HG03469 (cell line): ENCODE measurements at regions not wholly inside any gene's neighbourhood (a gene's known extent, or its start where the extent isn't known, plus 50 kb on each side); places are given as distances from the start of the nearest gene placed in this dataset.

Experiments used
- ATAC-seq: cut with Tn5 transposase; IDR thresholded peaks from one replicate; pipeline ENCODE4 v1.9.1; 2021; ENCODE audit warnings: mild to moderate bottlenecking, moderate library complexity, moderate number of reproducible peaks; ENCODE audit not compliant: unreplicated experiment

DNA sequence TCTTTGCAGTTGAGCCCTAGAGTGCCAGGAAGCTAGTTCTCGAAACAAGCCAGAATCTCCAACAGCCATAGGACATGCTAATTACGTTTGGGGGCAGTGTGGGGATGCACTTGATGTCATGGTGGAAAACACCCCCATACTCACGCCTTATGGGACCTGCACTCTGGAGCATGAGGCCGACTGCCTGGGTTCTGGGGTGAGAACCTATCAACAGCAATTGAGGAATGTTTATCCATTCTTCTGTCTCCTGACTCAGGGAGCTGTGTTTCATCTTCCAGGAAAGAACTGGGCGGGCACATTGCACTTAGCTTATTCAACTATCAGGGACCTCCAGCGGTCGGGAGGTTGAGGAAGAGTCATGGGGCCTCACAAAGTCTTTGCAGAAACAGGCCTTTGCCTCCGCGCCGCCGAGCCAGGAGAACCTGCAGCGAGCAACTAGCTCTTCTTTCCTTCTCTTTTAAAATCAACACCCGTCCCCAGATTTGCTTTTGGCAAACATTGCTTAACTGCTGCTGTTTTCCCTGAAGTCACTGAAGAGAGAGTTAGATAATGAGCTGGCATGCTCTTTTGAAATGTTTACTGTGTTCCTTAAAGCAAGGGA, 226.1 kb upstream of the DIO3 start:
- no peak for ATAC-seq

DNA sequence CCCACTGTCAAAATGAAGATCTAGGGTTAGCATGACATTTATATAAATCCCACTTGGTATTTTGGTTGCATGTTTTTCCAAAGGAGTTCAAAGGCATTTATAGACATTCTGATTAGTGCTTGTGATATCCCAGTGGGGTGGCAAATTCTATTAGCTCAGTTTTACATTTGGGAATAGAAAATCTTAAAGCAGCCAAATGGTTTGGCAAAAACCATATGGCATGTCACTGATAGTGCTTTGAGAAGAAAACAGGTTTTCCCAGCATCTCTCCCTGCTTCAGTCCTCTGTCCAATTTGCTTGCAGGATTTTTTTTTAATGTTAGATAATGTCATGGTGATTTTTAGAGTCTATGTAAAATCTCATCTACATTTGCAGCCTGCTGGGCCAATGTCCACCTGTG, 225.1 kb upstream of the DIO3 start:
- ATAC-seq, result no peak

DNA sequence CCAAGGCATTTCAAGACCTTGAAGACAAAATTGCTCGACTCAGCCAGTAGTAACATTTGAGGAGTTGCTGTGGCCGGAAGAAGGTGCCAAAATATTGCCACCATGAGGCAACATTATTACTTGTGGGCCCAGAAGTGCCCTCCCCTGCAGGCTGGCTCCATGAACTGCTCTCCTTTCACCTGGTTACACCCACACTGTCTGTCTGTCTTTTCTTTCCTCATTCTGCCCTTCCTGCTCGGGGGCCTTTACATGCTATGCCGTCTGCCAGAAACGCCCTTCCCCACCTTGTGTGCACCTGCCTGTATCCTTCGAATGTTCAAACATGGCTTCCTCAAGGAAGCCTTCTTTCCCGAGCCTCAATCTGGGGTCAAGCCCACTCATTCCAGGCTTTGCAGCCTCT, 224.2 kb upstream of the DIO3 start:
- ATAC-seq, result no peak

DNA sequence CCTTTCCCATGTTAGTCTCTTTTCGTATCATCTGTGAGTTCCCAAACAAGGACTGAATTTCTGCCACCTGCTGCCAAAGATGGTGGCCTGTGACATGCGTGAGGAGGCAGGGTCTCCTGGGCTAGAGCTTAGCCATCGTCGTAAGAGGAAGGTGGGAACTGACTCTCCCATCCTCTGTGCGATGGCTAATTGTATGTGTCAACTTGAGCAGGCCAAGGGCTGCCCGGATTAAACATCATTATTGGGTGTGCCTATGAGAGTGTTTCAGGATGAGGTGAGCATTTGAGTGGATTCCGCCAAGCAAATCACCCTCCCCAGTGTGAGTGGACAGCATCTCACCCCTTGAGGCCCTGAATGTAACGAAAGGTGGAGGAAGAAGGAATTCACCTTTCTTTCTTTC, 220.7 kb upstream of the DIO3 start:
- ATAC-seq, result no peak

DNA sequence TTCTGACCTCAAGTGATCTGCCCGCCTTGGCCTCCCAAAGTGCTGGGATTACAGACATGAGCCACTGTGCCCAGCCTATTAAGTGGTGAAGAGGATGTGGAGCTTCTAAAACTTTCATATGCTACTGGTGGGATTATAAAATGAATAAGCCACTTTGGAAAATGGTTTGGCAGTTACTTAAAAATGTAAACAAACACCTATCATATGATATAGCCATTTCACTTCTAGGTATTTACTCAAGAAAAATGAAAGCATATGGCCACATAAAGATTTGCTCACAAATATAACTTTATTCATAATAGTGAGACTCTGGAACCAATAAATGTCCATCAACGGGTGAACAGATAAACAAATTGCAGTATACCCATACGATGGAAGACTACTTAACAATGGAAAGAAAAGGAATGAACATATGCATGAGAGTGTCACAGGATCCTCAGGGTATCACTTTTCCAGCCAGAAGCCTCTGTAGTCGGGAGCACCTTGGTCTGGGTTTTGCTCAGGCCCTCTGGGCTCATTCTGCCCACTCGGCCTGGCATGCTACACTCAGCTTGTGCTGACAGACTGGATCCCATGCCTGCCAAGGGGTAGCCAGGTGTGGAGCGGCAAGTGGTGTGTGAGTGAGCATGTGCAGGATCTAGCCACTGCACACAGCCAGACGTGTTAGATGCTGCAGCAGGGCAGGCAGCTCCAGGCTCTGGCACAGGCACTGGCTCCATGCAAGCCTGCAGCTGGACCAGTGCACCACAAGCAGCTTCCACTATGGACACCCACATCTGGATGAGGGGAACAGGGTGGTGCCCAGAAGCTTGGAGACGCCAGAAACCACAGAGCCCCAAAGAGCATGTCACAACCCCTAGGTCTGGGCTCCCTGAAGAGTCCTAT, 213.2 kb upstream of the DIO3 start:
- ATAC-seq, result no peak

DNA sequence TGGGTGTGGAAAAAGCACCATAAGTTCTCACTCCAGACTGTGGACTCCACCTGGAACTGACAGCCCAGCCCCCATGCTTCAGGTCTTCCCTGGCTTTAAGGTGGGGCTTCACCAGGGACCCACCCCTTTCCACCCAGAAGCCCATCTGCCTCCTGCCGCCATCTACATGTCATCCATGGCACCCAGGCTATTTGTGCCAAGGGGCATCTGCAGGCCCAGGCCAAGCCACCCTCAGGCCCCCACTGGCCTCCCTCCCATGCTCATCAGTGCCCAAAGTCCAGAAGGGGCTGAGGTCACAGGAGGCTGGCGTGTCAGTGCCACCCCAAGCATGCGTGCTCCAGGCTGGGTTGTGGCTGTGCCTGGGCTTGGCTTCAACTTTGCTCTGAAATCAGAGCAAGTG, 212.2 kb upstream of the DIO3 start:
- no peak for ATAC-seq

DNA sequence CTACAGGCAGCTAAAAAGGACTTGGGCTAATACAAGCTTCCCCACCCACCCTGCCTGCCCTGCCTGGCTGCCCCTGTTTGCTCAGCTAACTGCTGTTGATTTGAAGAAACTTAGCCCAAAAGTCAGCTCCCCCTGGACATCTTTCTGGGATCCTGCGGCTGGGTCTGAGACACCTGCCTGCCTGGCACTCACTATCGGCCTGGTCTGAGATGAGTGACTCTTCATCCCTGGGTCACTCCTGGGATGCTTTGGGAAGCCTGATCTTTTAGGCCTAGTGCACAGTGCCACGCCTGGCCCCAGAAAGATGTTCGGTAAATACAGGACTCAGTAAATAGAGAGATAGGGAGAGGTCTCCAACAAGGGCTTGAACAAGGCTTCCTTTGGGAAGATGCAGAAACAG, 211.3 kb upstream of the DIO3 start:
- no peak for ATAC-seq

DNA sequence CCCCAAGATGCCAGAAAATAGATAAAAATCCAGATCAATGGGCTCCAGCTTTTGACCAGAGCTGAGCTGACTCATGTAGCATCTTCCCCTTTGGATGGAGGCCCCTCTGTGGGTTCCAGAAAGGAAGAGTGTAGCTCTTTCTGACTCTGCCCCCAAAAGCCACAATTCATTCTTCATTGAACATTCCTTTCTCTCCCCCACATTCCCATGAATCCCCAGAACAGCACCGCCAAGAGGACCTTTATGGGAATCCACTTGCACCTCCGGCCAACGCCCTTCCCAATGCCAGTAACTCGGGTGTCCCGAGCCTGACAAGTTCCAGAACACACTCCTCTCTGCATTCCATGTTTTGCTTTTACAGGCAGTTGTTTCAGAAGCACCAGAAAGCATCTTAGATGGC, 210.6 kb upstream of the DIO3 start:
- no peak for ATAC-seq

DNA sequence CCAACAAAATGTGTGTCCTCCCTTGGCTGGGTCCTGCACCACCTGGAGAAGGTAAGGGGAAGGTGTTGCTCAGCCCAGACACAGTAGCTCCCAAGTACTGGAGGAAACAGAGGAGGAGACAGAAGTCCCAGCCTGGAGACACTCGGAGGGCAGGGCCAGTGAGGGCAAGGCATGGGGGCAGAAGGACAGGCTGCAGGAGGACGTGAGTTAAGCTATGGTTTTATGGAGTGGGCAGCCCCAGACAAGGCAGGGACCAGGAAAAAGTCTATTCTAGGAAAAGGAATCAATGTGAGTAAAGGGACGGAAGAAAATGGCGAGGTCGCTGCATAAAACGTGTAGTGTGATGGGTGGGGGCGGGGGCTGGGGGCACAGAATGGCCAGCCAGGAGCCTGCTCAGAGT, 210.1 kb upstream of the DIO3 start:
- ATAC-seq, result no peak

DNA sequence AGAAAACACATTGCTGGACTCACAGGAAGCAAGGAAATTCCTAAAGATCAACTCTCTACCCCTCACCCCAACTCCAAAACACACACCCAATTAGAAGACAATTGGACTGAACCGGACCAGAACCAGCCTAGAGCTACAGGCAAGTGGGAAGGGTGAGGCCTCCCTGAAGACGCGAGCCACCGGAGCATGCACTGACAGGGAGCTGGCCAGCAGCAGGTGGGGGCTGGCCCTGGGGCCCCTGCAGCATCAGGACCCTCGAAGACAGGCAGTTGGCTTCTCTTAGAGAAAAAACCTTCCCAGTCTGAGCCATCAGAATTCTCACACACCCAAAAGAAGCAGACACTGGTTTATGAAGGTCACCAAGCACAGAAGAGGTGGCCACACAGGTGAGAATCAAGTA, 209.5 kb upstream of the DIO3 start:
- ATAC-seq, result no peak

DNA sequence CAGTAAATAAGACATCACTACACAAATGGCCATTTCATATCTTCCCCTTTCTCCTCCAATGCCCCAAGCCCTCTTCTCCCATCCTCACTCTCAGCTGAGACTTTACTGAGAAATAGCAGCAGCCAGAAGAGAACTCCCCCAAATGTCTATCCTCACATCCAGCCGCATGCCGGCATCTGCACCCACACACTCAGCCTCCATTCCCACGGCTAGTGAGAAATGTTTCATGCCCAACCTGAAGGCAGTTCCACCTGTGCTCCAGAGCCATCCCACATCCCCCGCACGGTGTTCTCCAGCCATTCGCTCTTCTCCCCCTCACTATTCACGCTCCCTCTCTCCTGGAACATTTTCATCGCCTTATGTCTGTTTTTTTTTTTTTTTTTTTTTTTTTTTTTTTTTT, 208.7 kb upstream of the DIO3 start:
- ATAC-seq, result no peak

DNA sequence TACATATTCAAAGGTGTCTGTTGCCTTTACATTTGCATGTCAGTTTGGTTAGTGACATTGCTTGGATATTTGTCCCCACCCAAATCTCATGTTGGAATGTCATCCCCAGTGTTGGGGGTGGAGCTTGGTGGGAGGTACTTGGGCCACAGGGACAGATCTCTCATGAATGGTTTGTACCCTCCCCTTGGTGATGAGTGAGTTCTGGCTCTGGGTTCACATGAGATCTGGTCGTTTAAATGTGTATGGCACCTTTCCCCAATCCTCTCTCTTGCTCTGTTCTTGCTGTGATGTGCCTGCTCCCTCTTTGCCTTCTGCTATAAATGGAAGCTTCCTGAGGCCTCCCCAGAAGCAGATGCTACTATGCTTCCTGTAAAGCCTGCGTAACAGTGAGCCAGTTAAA, 207.9 kb upstream of the DIO3 start:
- no peak for ATAC-seq

DNA sequence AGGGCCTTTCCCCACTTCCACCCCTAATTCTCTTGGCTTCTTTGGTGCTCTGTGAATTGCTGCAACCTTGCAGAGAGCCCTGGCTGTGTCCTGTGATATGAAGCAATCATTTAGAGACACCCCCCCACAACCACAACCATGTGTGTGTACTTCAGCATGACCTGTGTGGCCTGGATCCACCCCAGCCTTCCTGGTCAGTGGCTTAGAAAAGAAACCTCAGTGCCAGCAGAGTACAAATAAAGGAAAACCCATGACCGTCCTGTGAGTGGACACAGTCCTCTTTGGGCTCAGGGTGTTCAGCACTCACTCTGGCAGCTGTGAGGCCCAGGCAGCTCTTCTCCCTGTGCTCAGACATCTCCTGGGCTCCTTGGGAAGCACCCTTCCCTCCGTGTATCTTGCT, 206.6 kb upstream of the DIO3 start:
- ATAC-seq, result no peak

DNA sequence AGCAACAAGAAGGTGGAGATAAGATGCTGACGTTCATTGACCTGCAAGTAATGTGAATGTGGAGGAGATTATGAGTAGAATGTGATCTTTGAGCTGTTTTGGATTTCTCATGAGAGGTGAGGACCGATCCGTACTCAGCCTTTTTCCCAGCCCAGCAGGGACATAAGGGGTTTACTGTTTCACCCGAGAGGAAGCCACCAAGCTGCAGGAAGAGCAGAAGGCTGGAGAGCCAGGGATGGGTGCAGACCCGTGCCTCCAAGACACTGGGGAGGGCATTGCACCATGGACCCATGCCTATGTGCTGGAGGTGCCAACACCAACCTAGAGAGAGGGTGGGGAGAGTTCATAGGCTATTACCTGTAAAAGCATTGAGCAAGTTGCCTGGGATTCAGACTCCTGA, 206.0 kb upstream of the DIO3 start:
- ATAC-seq, result no peak

DNA sequence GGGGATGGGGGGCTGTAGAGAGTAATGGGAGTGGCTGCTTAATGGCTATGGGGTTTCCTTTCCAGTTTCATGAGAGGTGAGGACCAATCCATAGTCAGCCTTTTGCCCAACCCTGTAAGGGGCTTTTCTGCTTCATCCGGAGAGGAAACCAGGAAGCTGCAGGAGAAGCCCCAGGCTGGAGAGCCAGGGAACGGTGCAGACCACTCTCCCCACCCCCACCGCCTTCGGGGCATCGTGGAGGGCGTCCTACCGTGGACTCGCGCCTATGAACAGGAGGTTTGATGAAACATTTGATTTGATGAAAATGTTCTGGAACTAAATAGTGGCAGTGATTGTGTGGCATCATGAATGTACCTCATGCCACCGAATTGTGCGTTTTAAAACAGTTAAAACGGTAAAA, 204.3 kb upstream of the DIO3 start:
- ATAC-seq, result no peak

DNA sequence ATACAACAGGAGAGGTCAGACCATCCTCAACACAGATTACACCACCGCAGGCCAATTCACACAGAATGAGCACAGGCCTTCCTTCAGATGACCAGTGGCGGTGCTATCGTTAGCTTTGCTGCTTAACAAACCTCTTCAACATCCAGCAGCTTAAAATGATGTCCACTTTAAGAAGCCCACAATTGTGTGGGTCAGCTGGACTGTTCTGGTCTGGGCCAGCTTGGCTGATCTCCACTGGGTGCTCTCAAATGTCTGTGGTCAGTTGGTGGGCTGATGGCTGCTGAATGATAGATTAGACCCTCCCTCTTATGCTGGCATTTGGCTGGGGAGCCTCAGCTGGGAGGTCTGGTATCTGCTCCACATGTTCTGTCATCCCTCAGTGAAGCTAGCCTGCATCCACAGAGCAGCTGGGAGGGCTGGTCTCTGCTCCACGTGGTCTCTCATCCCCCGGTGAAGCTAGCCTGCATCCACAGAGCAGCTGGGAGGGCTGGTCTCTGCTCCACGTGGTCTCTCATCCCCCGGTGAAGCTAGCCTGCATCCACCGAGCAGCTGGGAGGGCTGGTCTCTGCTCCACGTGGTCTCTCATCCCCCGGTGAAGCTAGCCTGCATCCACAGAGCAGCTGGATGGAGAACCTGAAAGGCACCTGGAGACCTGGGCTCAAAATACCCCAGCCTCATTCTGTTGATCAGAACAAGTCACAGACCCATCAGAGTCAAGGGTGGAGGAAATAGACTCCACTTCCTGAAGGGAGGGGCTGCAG, 203.6 kb upstream of the DIO3 start:
- no peak for ATAC-seq

DNA sequence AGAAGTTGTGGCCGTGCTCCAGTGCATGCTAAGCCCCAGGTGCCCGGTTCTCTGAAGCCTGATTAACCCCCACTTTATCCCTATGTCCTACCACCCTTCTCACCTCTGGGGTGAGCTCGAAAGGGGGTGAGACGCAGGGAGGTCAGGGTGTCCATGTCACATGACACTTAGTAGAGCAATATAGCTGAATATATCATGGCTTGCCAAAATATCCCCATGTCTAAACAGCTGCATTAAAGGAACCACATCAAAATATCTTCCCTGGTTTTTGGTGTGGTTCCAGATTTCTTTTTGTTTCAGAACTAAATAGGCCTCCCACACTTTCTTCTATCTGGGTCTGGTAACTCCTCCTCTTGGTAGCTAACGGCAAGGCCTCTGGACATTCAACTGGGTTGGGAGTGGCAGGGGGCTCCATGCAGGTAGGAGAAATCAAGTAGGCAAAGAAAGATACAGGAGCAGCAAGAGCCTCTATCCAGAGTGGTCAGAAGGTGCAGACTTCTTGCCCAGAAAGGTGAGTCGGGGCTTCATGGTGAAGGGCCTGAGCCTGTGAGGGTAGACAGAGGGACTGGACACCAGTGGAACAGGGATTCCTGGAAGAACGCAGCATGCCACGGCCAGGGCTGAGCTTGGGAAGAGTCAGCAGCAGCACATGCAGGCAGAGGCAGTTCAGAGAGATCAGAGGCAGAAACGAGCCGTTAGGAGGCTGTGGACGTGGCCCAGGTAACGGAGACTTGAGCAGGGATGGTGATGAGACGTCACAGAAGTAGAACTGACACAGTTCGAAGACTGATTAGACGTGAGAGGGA, 202.8 kb upstream of the DIO3 start:
- no peak for ATAC-seq

DNA sequence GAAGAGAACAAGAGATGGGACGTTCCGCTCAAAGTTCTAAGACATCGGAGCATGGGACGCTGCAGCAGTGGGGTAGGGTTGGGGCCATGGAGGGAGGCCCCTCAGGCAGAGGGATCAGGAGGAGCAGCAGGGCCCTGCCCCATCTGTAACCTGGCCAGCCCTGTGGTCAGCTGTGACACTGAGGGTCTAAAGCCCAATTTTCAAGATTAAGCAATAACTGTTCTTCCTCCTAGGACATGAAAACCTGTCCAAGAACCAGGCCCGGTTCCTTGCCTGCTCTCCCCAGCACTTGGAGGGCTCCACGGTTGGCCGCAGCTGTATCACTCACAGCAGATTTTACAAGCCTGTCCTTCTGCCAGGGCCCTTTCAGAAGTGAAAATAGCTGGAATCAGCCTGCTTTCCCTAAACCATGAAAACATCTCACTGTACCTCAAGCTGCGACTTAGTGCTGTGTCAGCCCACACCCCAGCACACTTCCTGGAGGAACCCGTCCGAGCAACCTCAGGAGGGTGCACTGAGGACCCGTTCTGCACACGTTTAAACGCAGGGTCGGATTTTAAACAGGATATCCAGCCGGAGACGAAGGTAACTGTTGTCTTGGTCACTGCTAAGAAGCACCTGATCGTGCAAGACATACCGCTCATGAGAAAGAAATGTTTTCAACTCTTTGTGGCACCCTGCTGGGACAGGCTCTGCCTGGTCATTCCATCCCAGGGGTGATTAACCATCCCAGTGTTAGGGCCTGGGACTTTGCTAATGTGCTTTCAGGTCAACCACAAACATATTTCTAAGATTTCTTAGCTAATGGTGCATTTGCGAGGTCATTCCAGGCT, 201.9 kb upstream of the DIO3 start:
- no peak for ATAC-seq

DNA sequence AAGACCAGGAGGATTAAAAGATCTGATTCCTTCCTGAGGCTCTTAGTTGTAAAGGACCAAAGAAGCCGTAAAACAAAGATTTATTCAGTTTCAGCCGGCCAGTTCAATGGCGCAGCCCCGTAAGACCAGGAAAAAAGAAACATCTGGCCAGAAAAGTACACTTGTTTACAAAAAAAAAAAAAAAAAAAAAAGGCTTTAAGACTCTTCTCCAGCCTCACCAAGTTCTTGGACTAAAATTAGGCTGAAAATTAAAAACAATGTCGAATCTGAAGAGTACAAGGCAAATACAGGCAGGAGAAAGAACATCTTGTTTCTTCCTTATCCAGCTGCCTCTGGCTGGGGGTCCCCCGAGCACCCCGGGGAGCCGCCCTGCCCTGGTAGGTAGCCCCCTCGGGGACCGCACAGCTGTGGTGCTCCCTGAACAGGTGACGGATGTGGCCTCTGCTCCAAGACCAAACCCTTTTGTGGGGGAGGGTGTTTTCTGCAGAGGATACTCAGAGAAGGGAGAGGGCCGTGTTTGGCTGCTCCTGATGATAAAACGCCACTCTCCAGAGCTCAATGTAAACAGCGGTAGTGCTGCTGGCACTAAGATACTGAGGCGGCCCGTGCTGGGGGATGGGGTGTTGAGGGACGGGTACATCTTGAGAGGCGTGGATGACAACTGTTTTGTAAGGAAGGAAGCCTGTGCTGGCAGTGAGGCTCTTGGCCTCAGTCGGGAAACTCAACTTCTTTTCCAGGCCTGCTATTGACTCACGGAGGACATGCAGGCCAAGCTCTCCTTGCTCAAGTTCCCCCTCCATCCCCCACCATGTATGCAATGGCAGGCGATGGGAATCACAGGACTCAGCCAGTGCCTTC, 201.0 kb upstream of the DIO3 start:
- ATAC-seq, result no peak
